ENCODE measurements at regions not wholly inside any gene's neighbourhood (a gene's known extent, or its start where the extent isn't known, plus 50 kb on each side); places are given as distances from the start of the nearest gene placed in this dataset.
A peak's percentile ranks its signal among the peaks of the same experiment; 100 is the strongest.

GRCh38 chr5:81834021-81834660 lies 83.2 kb upstream of the SSBP2 start:
- intact Hi-C loops (cut with micrococcal nuclease), result no loop called here
- 96% methylated on average over 11 of the region's 11 CpGs for WGBS (ENCODE audit: insufficient coverage)
- no peak overlapping the region for H3K27ac ChIP-seq (ENCODE audit: low read length in 2 of 2)
- H3K27me3 ChIP-seq (replicated peaks in 1 of 4; ENCODE audit: control extremely low read depth in 1 of 4, control insufficient read depth in 3 of 4, insufficient read depth in 4 of 4, low read length in 3 of 4), result no peaks in the 10 kb centered on the region
- TF ChIP-seq EZH2 (IDR thresholded peaks at IDR 0.05; ENCODE audit: borderline replicate concordance, insufficient read depth, low read depth, low read length, poor library complexity, severe bottlenecking) (no peak), CTCF (IDR thresholded peaks at IDR 0.05) (no peak)
- no peaks in the 10 kb centered on the region for H4K20me1 ChIP-seq (ENCODE audit: control insufficient read depth, insufficient read depth, low read length, poor library complexity, severe bottlenecking)
- no peak overlapping the region for H3K4me2 ChIP-seq (replicated peaks; ENCODE audit: low read depth, low read length, poor library complexity, severe bottlenecking)
- Mint-ChIP-seq H3K27me3 (no peaks in the 10 kb centered on the region), H3K27ac (no peak overlapping the region), H3K4me1 (peaks cover 6% of the 10 kb centered on the region), H3K4me3 (no peak overlapping the region), H3K9me3 (ENCODE audit: insufficient read depth) (no peaks in the 10 kb centered on the region)
- H3K4me3 ChIP-seq (ENCODE audit: control extremely low read depth in 1 of 5, extremely low read depth in 1 of 5, insufficient read depth in 1 of 5, low read depth in 2 of 5, low read length in 4 of 5), result no peak overlapping the region
- no peaks in the 10 kb centered on the region for H3K9me3 ChIP-seq (ENCODE audit: control extremely low read depth in 1 of 3, control insufficient read depth in 2 of 3, insufficient read depth in 1 of 3, low read length in 2 of 3)
- POLR2A ChIA-PET, result no interaction called here
- no peaks in the 10 kb centered on the region for H3K36me3 ChIP-seq (replicated peaks in 1 of 2; ENCODE audit: control extremely low read depth in 1 of 2, control insufficient read depth in 1 of 2, extremely low read depth in 1 of 2, insufficient read depth in 2 of 2, low read length in 1 of 2)
- peaks cover 5 to 7% of the 10 kb centered on the region in 2 donors for H3K4me1 ChIP-seq (ENCODE audit: control insufficient read depth in 2 of 2, insufficient read depth in 2 of 2, low read length in 2 of 2)
- no peak overlapping the region for H3K9ac ChIP-seq (ENCODE audit: low read length)
- no peaks in the 10 kb centered on the region for H3K79me2 ChIP-seq (ENCODE audit: control insufficient read depth, insufficient read depth, low read length)
- ATAC-seq (ENCODE audit: low read depth) (no peak), DNase-seq (no peak)
- CTCF ChIA-PET, result no interaction called here
- H2AFZ ChIP-seq (ENCODE audit: insufficient read depth, low read depth, low read length, poor library complexity, severe bottlenecking), result no peak overlapping the region

- Histone ChIP-seq H3K36me3 (replicated peaks in 1 of 2; ENCODE audit: control extremely low read depth in 1 of 2, control insufficient read depth in 1 of 2, extremely low read depth in 1 of 2, insufficient read depth in 2 of 2, low read length in 1 of 2) (no peaks in the 10 kb centered on the region), H3K4me1 (ENCODE audit: control insufficient read depth in 2 of 2, insufficient read depth in 2 of 2, low read length in 2 of 2) (peaks cover 5 to 7% of the 10 kb centered on the region in 2 donors), H3K79me2 (ENCODE audit: control insufficient read depth, insufficient read depth, low read length) (no peaks in the 10 kb centered on the region), H3K9ac (ENCODE audit: low read length) (no peak overlapping the region), H3K9me3 (ENCODE audit: control extremely low read depth in 1 of 3, control insufficient read depth in 2 of 3, insufficient read depth in 1 of 3, low read length in 2 of 3) (no peaks in the 10 kb centered on the region), H4K20me1 (ENCODE audit: control insufficient read depth, insufficient read depth, low read length, poor library complexity, severe bottlenecking) (no peaks in the 10 kb centered on the region), H3K4me2 (replicated peaks; ENCODE audit: low read depth, low read length, poor library complexity, severe bottlenecking) (peak overlapping the region; percentile 38), H3K27ac (ENCODE audit: low read length in 2 of 2) (no peak overlapping the region), H3K4me3 (ENCODE audit: control extremely low read depth in 1 of 5, extremely low read depth in 1 of 5, insufficient read depth in 1 of 5, low read depth in 2 of 5, low read length in 4 of 5) (no peak overlapping the region), H2AFZ (ENCODE audit: insufficient read depth, low read depth, low read length, poor library complexity, severe bottlenecking) (no peak overlapping the region), H3K27me3 (replicated peaks in 1 of 4; ENCODE audit: control extremely low read depth in 1 of 4, control insufficient read depth in 3 of 4, insufficient read depth in 4 of 4, low read length in 3 of 4) (no peaks in the 10 kb centered on the region)
- Mint-ChIP-seq H3K27me3 (no peaks in the 10 kb centered on the region), H3K27ac (no peak overlapping the region), H3K4me1 (peaks cover 6% of the 10 kb centered on the region), H3K9me3 (ENCODE audit: insufficient read depth) (no peaks in the 10 kb centered on the region), H3K4me3 (no peak overlapping the region)
- ATAC-seq (ENCODE audit: low read depth), result no peak
- CTCF ChIA-PET, result no interaction called here
- no peak for TF ChIP-seq EZH2 (IDR thresholded peaks at IDR 0.05; ENCODE audit: borderline replicate concordance, insufficient read depth, low read depth, low read length, poor library complexity, severe bottlenecking)
- no peak for TF ChIP-seq CTCF (IDR thresholded peaks at IDR 0.05)
- intact Hi-C loops (cut with micrococcal nuclease), result no loop called here
- peak; percentile 40 for DNase-seq
- WGBS (ENCODE audit: insufficient coverage), result no CpG with 5 or more reads among the region's 2 CpGs
- POLR2A ChIA-PET, result no interaction called here
These were observed 79.7 kb upstream of the SSBP2 start for GRCh38 chr5:81830596-81830995.

All from B cell (primary cell).